ENCODE measurements at regions not wholly inside any gene's neighbourhood (a gene's known extent, or its start where the extent isn't known, plus 50 kb on each side); places are given as distances from the start of the nearest gene placed in this dataset.

- TF ChIP-seq BCL11A (IDR thresholded peaks at IDR 0.05; ENCODE audit: low read depth in 2 of 2, low read length in 2 of 2) (no peak), NRF1 (IDR thresholded peaks at IDR 0.05; ENCODE audit: low read depth, low read length) (no peak), GTF2F1 (IDR thresholded peaks at IDR 0.05; ENCODE audit: borderline replicate concordance, low read depth, low read length) (no peak), HDAC2 (IDR thresholded peaks at IDR 0.05; ENCODE audit: borderline replicate concordance in 1 of 2, low read depth in 2 of 2, low read length in 2 of 2) (no peak), ZNF274 (IDR thresholded peaks at IDR 0.05; ENCODE audit: borderline replicate concordance, extremely low read depth, low read length) (no peak), CBX5 (IDR thresholded peaks at IDR 0.05; ENCODE audit: low read depth, low read length) (no peak), KDM5A (IDR thresholded peaks at IDR 0.05; ENCODE audit: low read length) (no peak)
- Histone ChIP-seq H3K79me1 (ENCODE audit: low read depth, low read length) (no peaks in the 10 kb centered on the region), H2BK12ac (ENCODE audit: low read depth, low read length) (no peak overlapping the region), H3K9ac (replicated peaks in 1 of 4; ENCODE audit: extremely low read depth in 1 of 4, low read depth in 3 of 4, low read length in 3 of 4) (no peak overlapping the region), H3K23me2 (ENCODE audit: low read depth, low read length) (peaks cover 3% of the 10 kb centered on the region; the same call in 1 of the 2 replicates), H2BK5ac (ENCODE audit: low read depth, low read length) (no peak overlapping the region), H2BK20ac (ENCODE audit: low read length) (no peak overlapping the region), H3K4ac (replicated peaks; ENCODE audit: insufficient read length, low read depth, low read length) (no peak overlapping the region), H4K8ac (ENCODE audit: extremely low read depth, insufficient read depth, low read length) (no peak overlapping the region), H3K4me2 (ENCODE audit: insufficient read depth in 1 of 2, low read depth in 2 of 2, low read length in 2 of 2) (no peak overlapping the region), H2AFZ (ENCODE audit: low read length) (no peak overlapping the region), H3K36me3 (ENCODE audit: control insufficient read depth in 2 of 4, insufficient read depth in 4 of 4, low read length in 3 of 4) (no peaks in the 10 kb centered on the region), H3K56ac (replicated peaks; ENCODE audit: insufficient read length, low read depth, low read length) (no peak overlapping the region), H4K20me1 (replicated peaks in 1 of 2; ENCODE audit: control insufficient read depth in 1 of 2, insufficient read depth in 2 of 2, low read length in 2 of 2) (no peaks in the 10 kb centered on the region), H3K14ac (ENCODE audit: insufficient read length) (no peak overlapping the region), H2AK5ac (ENCODE audit: low read depth, low read length) (no peak overlapping the region), H4K5ac (ENCODE audit: insufficient read length, low read depth, low read length) (no peak overlapping the region), H3K9me3 (ENCODE audit: insufficient read depth in 2 of 2, low read depth in 1 of 2, low read length in 1 of 2) (no peaks in the 10 kb centered on the region), H3K18ac (ENCODE audit: extremely low read depth, low read length) (no peak overlapping the region), H3K27ac (ENCODE audit: low read depth, low read length) (no peak overlapping the region), H3K4me1 (replicated peaks in 1 of 4; ENCODE audit: control insufficient read depth in 3 of 4, insufficient read depth in 4 of 4, low read length in 3 of 4) (no peaks in the 10 kb centered on the region), H3K27me3 (replicated peaks in 1 of 4; ENCODE audit: control insufficient read depth in 3 of 4, extremely low read depth in 1 of 4, insufficient read depth in 3 of 4, low read length in 3 of 4) (peaks cover 0 to 2% (median 0%) of the 10 kb centered on the region in 4 experiments; a peak in 1 of 7 replicates), H3K4me3 (ENCODE audit: extremely low read depth in 1 of 4, insufficient read depth in 2 of 4, low read depth in 3 of 4, low read length in 4 of 4) (no peak overlapping the region), H3K23ac (ENCODE audit: insufficient read length) (no peak overlapping the region), H3K79me2 (ENCODE audit: control insufficient read depth in 1 of 2, insufficient read depth in 2 of 2, low read length in 2 of 2) (no peaks in the 10 kb centered on the region), H2BK120ac (replicated peaks; ENCODE audit: low read depth, low read length) (no peak overlapping the region), H2BK15ac (ENCODE audit: low read length) (no peak overlapping the region), H4K91ac (replicated peaks; ENCODE audit: insufficient read length, low read length) (no peak overlapping the region)
- no peak for FAIRE-seq
- POLR2A ChIA-PET (ENCODE audit: partially characterized antibody) = no interaction called here
- CTCF ChIA-PET (ENCODE audit: partially characterized antibody) = no interaction called here
- whole genome bisulfite sequencing, 2 experiments (ENCODE audit: extremely low coverage in 1 of 2, insufficient coverage in 1 of 2, insufficient read length in 1 of 2, insufficient replicate concordance in 2 of 2, low coverage in 1 of 2, low lambda C conversion rate in 2 of 2, missing lambda C conversion rate in 1 of 2) = 87% methylated on average over 4 of the region's 4 CpGs; no CpG with 5 or more reads in 1 of the 2 experiments
- no peak for DNase-seq (ENCODE audit: low read depth in 1 of 2, low spot score in 2 of 2)
Measured at GRCh38 chr2:235377176-235377575, 116.7 kb upstream of the AGAP1 start.
